IMR-90 (cell line): ENCODE measurements at regions not wholly inside any gene's neighbourhood (a gene's known extent, or its start where the extent isn't known, plus 50 kb on each side); places are given as distances from the start of the nearest gene placed in this dataset.

Experiments used
- ATAC-seq: fragments of 200-7000 bp; cut with Tn5 transposase; 2 replicates; pipeline ENCODE4 v1.9.1; 2020; ENCODE audit warnings: low read depth, mild to moderate bottlenecking, moderate library complexity
- BruUV-seq: library from RNA; stranded (reverse); fragments of 400-500 nt; replicated peaks from 2 replicates; lab custom pipeline; 2021; lab: Mats Ljungman, UMichigan
- CTCF ChIA-PET: fragments of 300-600 bp; formaldehyde crosslinking; extraction: SDS; loops from one replicate; lab custom pipeline; 2021; ENCODE audit warnings: antibody characterized with exemption; lab: Yijun Ruan, JAX
- POLR2A ChIA-PET: fragments of 300-600 bp; sonication (Branson Sonifier 250); formaldehyde crosslinking; loops from one replicate; lab custom pipeline; 2022; ENCODE audit warnings: antibody characterized with exemption; ENCODE audit not compliant: unreplicated experiment; lab: Charles Lee
- DNase-seq: peaks from one replicate; pipeline ENCODE4 v3.0.0; 2013
- H2AFZ ChIP-seq: replicated peaks from 2 replicates; pipeline ENCODE3; 2013; ENCODE audit warnings: low read length, mild to moderate bottlenecking; ENCODE audit not compliant: poor library complexity
- H2AK5ac ChIP-seq: 2 replicates; pipeline ENCODE4 v1.6.1; 2013; ENCODE audit warnings: low read depth, low read length, inconsistent platforms
- H2AK9ac ChIP-seq: replicated peaks from 2 replicates; pipeline ENCODE3; 2013; ENCODE audit warnings: mild to moderate bottlenecking, low read depth, low read length, moderate library complexity; ENCODE audit not compliant: poor library complexity
- H2BK120ac ChIP-seq: 2 replicates; pipeline ENCODE4 v1.6.1; 2013; ENCODE audit warnings: low read depth, low read length, inconsistent platforms
- H2BK15ac ChIP-seq: 3 replicates; pipeline ENCODE4 v1.6.1; 2013; ENCODE audit warnings: low read depth, low read length, inconsistent platforms
- H2BK20ac ChIP-seq: 2 replicates; pipeline ENCODE4 v1.6.1; 2013; ENCODE audit warnings: low read depth, mild to moderate bottlenecking, inconsistent platforms, low read length, moderate library complexity
- H2BK5ac ChIP-seq: 2 replicates; pipeline ENCODE4 v1.6.1; 2013; ENCODE audit warnings: mild to moderate bottlenecking, low read depth, low read length, inconsistent platforms; ENCODE audit not compliant: poor library complexity, severe bottlenecking
- H3K14ac ChIP-seq: replicated peaks from 2 replicates; pipeline ENCODE4 v1.6.1; 2013; ENCODE audit warnings: low read depth, low read length, inconsistent platforms
- H3K18ac ChIP-seq: 2 replicates; pipeline ENCODE4 v1.6.1; 2013; ENCODE audit warnings: low read depth, low read length, control low read depth
- H3K23ac ChIP-seq: 2 replicates; pipeline ENCODE4 v1.6.1; 2013; ENCODE audit warnings: low read depth, low read length, inconsistent platforms
- H3K27ac ChIP-seq: 2 replicates; pipeline ENCODE4 v1.5.1; 2013; ENCODE audit warnings: mild to moderate bottlenecking, control low read depth, low read length; ENCODE audit not compliant: insufficient read depth
- H3K27me3 ChIP-seq: 2 replicates; pipeline ENCODE4 v1.6.1; 2013; ENCODE audit warnings: low read length; ENCODE audit not compliant: control insufficient read depth, insufficient read depth
- H3K36me3 ChIP-seq: 2 replicates; pipeline ENCODE4 v1.6.1; 2013; ENCODE audit warnings: low read length, mixed read lengths; ENCODE audit not compliant: control insufficient read depth, insufficient read depth
- H3K4ac ChIP-seq: 2 replicates; pipeline ENCODE4 v1.6.1; 2013; ENCODE audit warnings: low read depth, low read length, inconsistent platforms
- H3K4me1 ChIP-seq: 2 replicates; pipeline ENCODE4 v1.6.1; 2013; ENCODE audit warnings: low read length, mixed read lengths; ENCODE audit not compliant: control insufficient read depth, insufficient read depth
- H3K4me2 ChIP-seq: 2 replicates; pipeline ENCODE4 v1.6.1; 2013; ENCODE audit warnings: low read depth, mild to moderate bottlenecking, control low read depth, low read length, moderate library complexity
- H3K4me3 ChIP-seq: 2 replicates; pipeline ENCODE4 v1.5.1; 2013; ENCODE audit warnings: low read depth, mild to moderate bottlenecking, control low read depth, low read length, moderate library complexity; ENCODE audit not compliant: insufficient read depth
- H3K56ac ChIP-seq: 2 replicates; pipeline ENCODE4 v1.6.1; 2013; ENCODE audit warnings: low read length, inconsistent platforms; ENCODE audit not compliant: insufficient read depth; ENCODE audit errors: extremely low read depth
- H3K79me1 ChIP-seq, 2 experiments: 2 replicates each; pipeline ENCODE4 v1.6.1; 2013; ENCODE audit warnings: low read length in 2 of 2, inconsistent platforms in 1 of 2, low read depth in 1 of 2
- H3K9ac ChIP-seq: 2 replicates; pipeline ENCODE4 v1.6.1; 2013; ENCODE audit warnings: low read depth, low read length, control low read depth
- H3K9me1 ChIP-seq: 2 replicates; pipeline ENCODE4 v1.6.1; 2013; ENCODE audit warnings: low read length, inconsistent platforms; ENCODE audit not compliant: insufficient read depth
- H3K9me3 ChIP-seq: 2 replicates; pipeline ENCODE4 v1.6.1; 2013; ENCODE audit warnings: low read length; ENCODE audit not compliant: control insufficient read depth, insufficient read depth
- H4K20me1 ChIP-seq: 2 replicates; pipeline ENCODE4 v1.6.1; 2013; ENCODE audit warnings: low read length, inconsistent platforms; ENCODE audit not compliant: insufficient read depth
- H4K5ac ChIP-seq: 2 replicates; pipeline ENCODE4 v1.6.1; 2013; ENCODE audit warnings: mild to moderate bottlenecking, low read depth, low read length, control low read depth
- H4K8ac ChIP-seq, 2 experiments: 2 replicates each; pipeline ENCODE4 v1.6.1; 2013; ENCODE audit warnings: low read depth in 2 of 2, low read length in 2 of 2, control low read depth in 1 of 2, inconsistent platforms in 1 of 2
- H4K91ac ChIP-seq: 2 replicates; pipeline ENCODE4 v1.6.1; 2013; ENCODE audit warnings: low read depth, low read length, inconsistent platforms; ENCODE audit not compliant: insufficient read depth
- FOS ChIP-seq: fragments of 150-350 bp; IDR thresholded peaks from 2 replicates; pipeline ENCODE4 v1.6.1; 2016; ENCODE audit warnings: low read depth, low read length
- RFX5 ChIP-seq: IDR thresholded peaks from 2 replicates; pipeline ENCODE4 v1.8.0; 2012; ENCODE audit warnings: low read depth, mild to moderate bottlenecking, low read length, moderate library complexity
- WGBS, 2 experiments: methylation state at CpG; one replicate each; pipeline versions ENCODE4 v1.1.5 to v1.1.7; 2013; ENCODE audit warnings: missing lambda C conversion rate in 2 of 2; ENCODE audit not compliant: insufficient read length in 1 of 2; ENCODE audit errors: extremely low coverage in 2 of 2; 5-methylcytosine and 5-hydroxymethylcytosine counted together
- dilution Hi-C: fragments of 300-500 bp; cut with HindIII; formaldehyde crosslinking; loops from one replicate; pipeline ENCODE4 v1.14.3; 2018; ENCODE audit warnings: low sequenced_read_pairs; ENCODE audit not compliant: unreplicated experiment
- in situ Hi-C: fragments of 300-500 bp; cut with MboI; formaldehyde crosslinking; loops from 3 replicates; pipeline ENCODE4 v1.14.3; 2019; ENCODE audit warnings: low sequenced_read_pairs, inconsistent platforms, mixed read lengths
- intact Hi-C: fragments of 100-400 bp; cut with micrococcal nuclease; formaldehyde crosslinking; loops from 2 replicates; pipeline ENCODE4 v1.10.0; 2022

DNA sequence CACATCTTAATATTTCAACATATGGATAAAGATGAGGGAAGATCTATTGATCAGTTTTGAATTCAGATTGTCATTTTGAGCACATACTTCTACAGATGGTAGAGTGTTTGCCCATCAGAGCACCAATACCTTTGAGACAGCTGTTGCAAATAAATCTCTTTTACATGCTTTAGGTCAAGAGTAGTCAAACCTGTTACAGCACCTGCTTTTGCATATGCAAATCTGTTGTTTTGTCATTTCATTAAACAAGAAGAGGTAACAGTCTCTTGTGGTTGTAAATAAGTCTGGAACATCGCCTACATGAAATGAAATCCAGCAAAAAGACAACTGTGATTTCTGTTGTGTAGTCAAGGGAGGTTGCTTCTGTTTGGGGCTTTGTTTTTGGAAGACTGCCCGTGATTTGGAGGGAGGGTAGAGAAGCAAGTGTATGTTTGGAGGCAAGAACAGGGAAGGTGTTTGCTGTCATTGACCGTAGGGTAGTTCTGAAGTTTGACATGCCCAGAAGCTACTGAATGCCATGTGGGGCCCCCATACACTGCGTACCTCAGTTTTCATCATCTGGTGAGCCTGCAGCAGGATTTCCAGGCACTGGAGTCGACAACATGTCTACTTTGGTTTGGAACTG lies 233.6 kb upstream of the PPP1R3A start:
- H4K91ac ChIP-seq = no peak overlapping the region
- DNase-seq = no peak
- intact Hi-C loops (no loop called here), in situ Hi-C loops (no loop called here), dilution Hi-C loops (no loop called here)
- no peak overlapping the region for H2AFZ ChIP-seq
- CTCF ChIA-PET = no interaction called here
- no peak for TF ChIP-seq FOS
- TF ChIP-seq RFX5 = no peak
- 86% methylated on average over 1 of the region's 5 CpGs; no CpG with 5 or more reads in 1 of the 2 experiments for WGBS, 2 experiments
- H3K4me3 ChIP-seq = no peak overlapping the region
- ATAC-seq = no peak
- no peak overlapping the region for H3K23ac ChIP-seq
- no peak overlapping the region for H2AK5ac ChIP-seq
- no peak overlapping the region for H4K8ac ChIP-seq
- H2BK120ac ChIP-seq = no peak overlapping the region
- H3K4me1 ChIP-seq = no peaks in the 10 kb centered on the region
- H3K14ac ChIP-seq = no peak overlapping the region
- H3K56ac ChIP-seq = no peak overlapping the region
- H2AK9ac ChIP-seq = no peak overlapping the region
- no peak overlapping the region for H2BK20ac ChIP-seq
- no peak overlapping the region for H3K9ac ChIP-seq
- no peaks in the 10 kb centered on the region for H3K27me3 ChIP-seq
- BruUV-seq = no TSS peak
- no peak overlapping the region for H2BK15ac ChIP-seq
- H4K20me1 ChIP-seq = no peaks in the 10 kb centered on the region
- H4K5ac ChIP-seq = no peak overlapping the region
- POLR2A ChIA-PET = no interaction called here
- H3K27ac ChIP-seq = no peak overlapping the region
- H3K9me3 ChIP-seq = no peaks in the 10 kb centered on the region
- no peaks in the 10 kb centered on the region for H3K9me1 ChIP-seq
- no peak overlapping the region for H3K18ac ChIP-seq
- no peak overlapping the region for H2BK5ac ChIP-seq
- no peaks in the 10 kb centered on the region for H3K36me3 ChIP-seq
- H3K79me1 ChIP-seq = no peaks in the 10 kb centered on the region
- H3K4me2 ChIP-seq = no peak overlapping the region
- H3K4ac ChIP-seq = no peak overlapping the region
